ENCODE measurements at regions not wholly inside any gene's neighbourhood (a gene's known extent, or its start where the extent isn't known, plus 50 kb on each side); places are given as distances from the start of the nearest gene placed in this dataset.
A peak's percentile ranks its signal among the peaks of the same experiment; 100 is the strongest.

DNA sequence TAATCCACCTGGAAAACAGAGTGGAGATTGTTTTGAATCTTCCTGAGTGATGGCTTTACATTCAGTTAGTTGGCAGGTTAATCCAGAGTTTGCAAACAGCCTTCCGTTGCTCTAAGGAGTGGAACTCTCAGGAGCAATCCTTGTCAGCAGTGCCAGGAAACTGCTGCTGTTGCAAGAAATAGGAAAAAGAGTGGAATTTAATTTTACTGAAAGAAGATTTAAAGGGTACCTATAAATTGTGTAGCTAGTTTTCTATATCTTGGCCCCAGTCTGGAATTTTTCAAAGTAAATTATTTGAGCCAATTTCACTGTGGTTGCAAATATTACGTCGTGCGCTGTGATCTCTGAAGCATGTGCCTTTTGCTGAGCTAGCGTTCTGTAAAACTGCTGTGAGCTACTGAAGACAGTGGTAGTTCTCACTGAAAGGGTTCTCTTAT is 55.5 kb upstream of the SLC5A12 start:
- no peak overlapping the region for H3K4me3 ChIP-seq (ENCODE audit: low read length)
- TF ChIP-seq, protein P1, sequence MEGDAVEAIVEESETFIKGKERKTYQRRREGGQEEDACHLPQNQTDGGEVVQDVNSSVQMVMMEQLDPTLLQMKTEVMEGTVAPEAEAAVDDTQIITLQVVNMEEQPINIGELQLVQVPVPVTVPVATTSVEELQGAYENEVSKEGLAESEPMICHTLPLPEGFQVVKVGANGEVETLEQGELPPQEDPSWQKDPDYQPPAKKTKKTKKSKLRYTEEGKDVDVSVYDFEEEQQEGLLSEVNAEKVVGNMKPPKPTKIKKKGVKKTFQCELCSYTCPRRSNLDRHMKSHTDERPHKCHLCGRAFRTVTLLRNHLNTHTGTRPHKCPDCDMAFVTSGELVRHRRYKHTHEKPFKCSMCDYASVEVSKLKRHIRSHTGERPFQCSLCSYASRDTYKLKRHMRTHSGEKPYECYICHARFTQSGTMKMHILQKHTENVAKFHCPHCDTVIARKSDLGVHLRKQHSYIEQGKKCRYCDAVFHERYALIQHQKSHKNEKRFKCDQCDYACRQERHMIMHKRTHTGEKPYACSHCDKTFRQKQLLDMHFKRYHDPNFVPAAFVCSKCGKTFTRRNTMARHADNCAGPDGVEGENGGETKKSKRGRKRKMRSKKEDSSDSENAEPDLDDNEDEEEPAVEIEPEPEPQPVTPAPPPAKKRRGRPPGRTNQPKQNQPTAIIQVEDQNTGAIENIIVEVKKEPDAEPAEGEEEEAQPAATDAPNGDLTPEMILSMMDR (IDR thresholded peaks at IDR 0.05; ENCODE audit: insufficient read depth, low read depth, low read length, missing control alignments), result no peak
- DNase-seq (ENCODE audit: low read depth), result no peak

DNA sequence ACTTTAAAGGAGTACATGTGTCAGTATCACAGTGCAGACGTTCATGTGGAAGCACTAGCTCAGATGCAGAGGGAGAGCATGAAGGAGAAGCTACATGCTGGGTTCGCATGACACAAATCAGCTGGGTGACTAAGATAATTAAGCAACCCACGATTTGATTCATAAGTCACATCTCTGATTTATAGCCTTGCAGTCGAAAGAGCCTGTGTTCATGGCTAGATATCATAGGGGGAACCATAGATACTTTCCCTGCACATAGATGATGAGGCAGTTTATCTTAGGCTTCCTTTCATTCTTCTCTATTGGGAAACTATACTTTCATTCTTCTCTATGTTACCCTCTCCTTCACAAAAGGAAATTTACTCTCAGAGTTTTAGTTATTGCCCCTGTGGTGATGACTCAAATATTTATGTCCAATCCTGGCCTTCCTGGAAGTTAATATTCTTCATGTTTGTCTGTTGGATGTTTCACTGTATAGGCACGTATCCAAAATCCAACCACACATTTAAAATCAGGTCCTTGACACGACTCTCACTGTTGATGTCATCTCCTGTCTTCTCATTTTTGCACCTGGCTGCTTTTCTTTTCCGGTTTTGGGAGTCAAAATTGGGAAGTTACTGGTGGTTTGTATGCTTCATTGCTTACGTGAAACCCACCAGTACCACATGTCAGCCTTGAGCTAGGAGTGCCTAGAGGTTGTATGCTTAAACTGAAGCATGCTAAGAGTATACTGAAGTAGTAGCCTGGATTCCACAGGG is 56.3 kb upstream of the SLC5A12 start:
- no peak overlapping the region for H3K4me3 ChIP-seq (ENCODE audit: low read length)
- TF ChIP-seq, protein P1 (IDR thresholded peaks at IDR 0.05; ENCODE audit: insufficient read depth, low read depth, low read length, missing control alignments), result no peak
- DNase-seq (ENCODE audit: low read depth), result peak; percentile 48

DNA sequence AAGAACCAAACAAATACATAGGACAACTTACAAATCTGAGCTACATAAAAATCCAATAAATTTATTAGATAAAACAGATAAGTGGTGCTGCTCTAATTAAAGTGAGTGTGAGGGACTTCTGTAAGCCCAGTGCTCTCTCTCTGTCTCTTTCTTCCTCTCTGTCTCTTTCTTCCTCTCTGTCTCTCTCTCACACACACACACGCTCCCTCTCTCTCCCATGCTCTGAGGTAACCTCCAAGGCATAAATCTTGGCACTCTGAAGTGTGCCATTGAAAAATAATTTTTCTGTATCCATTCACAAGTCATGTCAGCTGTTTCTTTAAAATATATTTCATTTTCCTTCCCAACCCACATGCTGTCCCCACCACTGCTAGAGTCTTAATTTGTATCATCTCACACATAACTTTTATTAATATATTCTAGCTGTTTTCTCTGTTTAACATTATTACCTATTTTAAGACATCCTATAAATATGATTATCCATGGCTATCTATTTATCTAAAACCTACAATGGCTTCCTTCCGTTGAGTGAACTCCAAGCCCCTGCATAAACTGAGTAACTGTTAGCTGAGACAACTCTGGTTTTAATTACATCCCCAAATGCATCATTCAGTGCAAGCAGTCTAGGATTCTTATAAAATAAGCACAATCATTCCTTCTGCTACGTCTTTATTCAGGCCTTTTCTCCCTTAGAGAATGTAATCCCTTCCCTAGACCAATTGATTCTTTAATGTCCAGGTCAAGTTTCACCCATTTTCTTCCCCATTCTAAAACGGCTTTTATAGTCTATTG is 57.4 kb upstream of the SLC5A12 start:
- TF ChIP-seq, protein P1 (IDR thresholded peaks at IDR 0.05; ENCODE audit: insufficient read depth, low read depth, low read length, missing control alignments), result no peak
- H3K4me3 ChIP-seq (ENCODE audit: low read length), result no peak overlapping the region
- DNase-seq (ENCODE audit: low read depth), result no peak

DNA sequence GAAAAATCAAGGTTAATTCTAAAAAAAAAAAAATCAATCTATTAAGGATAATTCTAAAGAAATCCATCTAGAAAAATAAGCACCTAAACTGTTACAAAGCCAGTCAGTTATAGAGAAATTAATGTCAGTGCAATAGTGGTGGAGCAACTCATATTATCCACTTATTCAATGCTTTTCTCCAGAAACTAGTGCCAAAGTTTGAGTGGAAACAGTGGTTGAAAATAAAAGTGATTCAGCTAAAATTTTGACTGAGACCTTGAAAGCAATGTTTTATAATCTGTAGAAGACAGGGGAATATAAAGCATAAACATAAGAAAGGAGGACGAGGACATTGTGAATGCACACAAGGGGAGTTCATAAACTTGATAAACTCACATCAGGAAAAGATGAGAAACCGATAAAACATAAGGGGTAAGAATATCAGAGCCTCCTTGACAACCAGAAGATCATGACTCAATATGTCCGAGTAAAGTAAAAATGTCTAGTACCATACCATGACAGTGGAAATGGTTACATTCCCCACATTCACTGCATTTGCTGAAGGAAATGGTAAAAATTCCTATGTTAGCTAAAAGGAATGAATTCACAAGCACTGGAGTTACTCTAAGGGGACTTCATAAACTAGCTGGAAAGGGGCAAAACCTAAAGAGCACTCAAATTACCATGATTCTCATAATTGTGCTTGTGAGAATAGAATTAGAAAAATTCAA is 58.7 kb upstream of the SLC5A12 start:
- no peak for DNase-seq (ENCODE audit: low read depth)
- no peak overlapping the region for H3K4me3 ChIP-seq (ENCODE audit: low read length)
- TF ChIP-seq, protein P1 (IDR thresholded peaks at IDR 0.05; ENCODE audit: insufficient read depth, low read depth, low read length, missing control alignments), result no peak

DNA sequence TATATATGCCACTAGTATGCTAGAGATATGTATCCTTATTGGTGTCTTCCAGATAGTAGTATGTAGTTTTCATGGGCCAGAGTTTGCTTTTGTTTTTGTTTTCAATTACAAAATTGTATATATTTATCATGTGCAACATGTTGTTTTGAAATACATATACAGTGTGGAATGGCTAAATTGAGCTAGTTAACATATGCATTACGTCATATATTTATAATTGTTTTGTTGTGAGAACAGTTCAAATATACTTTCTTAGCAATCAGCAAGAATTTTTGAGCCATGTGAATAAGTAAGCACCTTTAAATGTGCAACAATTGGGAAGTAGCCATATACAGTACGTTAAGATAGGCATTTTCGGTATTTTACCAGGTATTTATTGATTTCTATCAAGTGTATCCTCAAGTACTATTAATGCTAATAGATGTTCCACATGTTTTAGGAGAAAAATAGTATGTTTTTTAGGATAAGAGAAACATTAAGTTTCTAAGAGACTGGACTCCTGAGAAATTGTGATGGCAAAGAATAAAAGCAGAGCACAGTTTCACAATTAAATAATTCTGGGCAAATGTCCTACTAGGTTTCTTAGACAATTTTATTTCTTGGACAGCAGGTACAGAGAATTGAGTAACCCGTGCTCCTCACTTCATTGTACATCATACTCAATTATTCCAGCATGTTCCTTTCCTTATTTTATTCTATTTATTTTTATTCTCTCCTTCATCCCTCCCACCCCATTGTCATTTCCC is 60.5 kb upstream of the SLC5A12 start:
- H3K4me3 ChIP-seq (ENCODE audit: low read length), result no peak overlapping the region
- no peak for DNase-seq (ENCODE audit: low read depth)
- TF ChIP-seq, protein P1 (IDR thresholded peaks at IDR 0.05; ENCODE audit: insufficient read depth, low read depth, low read length, missing control alignments), result no peak

DNA sequence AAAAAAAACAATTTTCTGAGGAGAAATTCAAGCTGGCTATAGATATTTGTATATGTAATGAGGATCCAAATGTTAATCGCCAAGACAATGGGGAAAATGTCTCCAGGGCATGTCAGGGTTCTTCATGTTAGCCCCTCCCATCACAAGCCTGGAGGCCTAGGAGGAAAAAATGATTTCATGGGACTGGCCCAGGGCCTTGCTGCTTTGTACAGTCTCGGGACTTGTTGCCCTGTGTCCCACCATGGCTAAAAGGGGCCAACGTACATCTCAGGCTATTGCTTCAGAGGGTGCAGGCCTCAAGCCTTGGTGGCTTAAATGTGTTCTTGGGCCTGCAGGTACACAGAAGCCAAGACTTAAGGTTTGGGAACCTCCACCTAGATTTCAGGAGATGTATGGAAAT is 62.1 kb upstream of the SLC5A12 start:
- TF ChIP-seq, protein P1 (IDR thresholded peaks at IDR 0.05; ENCODE audit: insufficient read depth, low read depth, low read length, missing control alignments), result no peak
- no peak overlapping the region for H3K4me3 ChIP-seq (ENCODE audit: low read length)
- no peak for DNase-seq (ENCODE audit: low read depth)
